GM12864 (cell line): ENCODE measurements at regions not wholly inside any gene's neighbourhood (a gene's known extent, or its start where the extent isn't known, plus 50 kb on each side); places are given as distances from the start of the nearest gene placed in this dataset.

Experiments
- DNase-seq: peaks from one replicate; pipeline ENCODE4 v3.0.0-alpha.2; 2011; ENCODE audit warnings: low read depth
- H3K4me3 ChIP-seq: 2 replicates; pipeline ENCODE4 v1.5.1; 2011; ENCODE audit warnings: mild to moderate bottlenecking, low read depth, low read length, control low read depth
- TF ChIP-seq, protein P1 (sequence below): IDR thresholded peaks from 2 replicates; pipeline ENCODE4 v1.5.1; 2011; ENCODE audit warnings: low read depth, mild to moderate bottlenecking, moderate library complexity, low read length, control low read depth, inconsistent platforms; ENCODE audit errors: missing control alignments

DNA sequence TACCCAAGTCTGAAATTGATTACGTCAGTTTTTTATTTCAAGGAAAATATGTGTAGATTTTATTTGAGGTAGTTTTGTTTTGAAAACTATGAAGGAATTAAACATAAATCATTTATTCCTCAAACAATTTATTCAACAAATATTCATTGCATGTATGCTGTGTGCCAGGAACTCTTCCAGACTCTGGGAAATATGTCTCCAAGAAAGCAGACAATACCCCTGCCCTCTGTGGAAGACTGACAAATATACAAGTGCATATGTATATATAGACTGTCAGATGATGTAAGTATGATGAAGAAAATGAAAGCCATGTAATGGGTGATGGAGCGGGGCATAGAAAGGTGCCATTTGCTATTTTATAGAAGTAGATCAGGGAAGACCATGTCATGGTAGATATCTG is 889.5 kb downstream of the USP25 start:
- TF ChIP-seq, protein P1, sequence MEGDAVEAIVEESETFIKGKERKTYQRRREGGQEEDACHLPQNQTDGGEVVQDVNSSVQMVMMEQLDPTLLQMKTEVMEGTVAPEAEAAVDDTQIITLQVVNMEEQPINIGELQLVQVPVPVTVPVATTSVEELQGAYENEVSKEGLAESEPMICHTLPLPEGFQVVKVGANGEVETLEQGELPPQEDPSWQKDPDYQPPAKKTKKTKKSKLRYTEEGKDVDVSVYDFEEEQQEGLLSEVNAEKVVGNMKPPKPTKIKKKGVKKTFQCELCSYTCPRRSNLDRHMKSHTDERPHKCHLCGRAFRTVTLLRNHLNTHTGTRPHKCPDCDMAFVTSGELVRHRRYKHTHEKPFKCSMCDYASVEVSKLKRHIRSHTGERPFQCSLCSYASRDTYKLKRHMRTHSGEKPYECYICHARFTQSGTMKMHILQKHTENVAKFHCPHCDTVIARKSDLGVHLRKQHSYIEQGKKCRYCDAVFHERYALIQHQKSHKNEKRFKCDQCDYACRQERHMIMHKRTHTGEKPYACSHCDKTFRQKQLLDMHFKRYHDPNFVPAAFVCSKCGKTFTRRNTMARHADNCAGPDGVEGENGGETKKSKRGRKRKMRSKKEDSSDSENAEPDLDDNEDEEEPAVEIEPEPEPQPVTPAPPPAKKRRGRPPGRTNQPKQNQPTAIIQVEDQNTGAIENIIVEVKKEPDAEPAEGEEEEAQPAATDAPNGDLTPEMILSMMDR: no peak
- DNase-seq: no peak
- H3K4me3 ChIP-seq: no peak overlapping the region

DNA sequence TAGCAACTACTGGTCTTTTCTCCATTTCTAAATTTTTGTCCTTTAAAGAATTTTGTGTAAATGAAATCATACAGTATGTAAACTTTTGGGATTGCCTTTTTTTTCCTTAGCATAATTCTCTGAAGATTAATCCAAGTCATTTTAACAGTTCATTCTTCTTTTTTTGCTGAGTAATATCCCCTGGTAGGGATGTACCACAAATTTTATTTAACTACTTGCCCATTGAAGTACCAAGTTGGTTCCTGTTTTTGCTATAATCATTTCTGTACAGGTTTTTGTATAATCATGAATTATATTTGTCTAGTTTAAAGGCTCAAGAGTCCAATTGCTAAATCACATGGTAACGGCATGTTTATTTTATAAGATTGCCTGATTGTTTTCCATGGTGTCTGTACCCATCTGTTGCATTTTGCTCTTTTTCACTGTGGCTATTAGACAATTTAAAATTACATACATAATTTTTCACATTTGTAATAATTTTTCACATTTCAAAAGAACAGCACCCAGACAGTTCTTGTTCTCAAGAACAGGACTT is 891.1 kb downstream of the USP25 start:
- TF ChIP-seq, protein P1: no peak
- H3K4me3 ChIP-seq: no peak overlapping the region
- no peak for DNase-seq

DNA sequence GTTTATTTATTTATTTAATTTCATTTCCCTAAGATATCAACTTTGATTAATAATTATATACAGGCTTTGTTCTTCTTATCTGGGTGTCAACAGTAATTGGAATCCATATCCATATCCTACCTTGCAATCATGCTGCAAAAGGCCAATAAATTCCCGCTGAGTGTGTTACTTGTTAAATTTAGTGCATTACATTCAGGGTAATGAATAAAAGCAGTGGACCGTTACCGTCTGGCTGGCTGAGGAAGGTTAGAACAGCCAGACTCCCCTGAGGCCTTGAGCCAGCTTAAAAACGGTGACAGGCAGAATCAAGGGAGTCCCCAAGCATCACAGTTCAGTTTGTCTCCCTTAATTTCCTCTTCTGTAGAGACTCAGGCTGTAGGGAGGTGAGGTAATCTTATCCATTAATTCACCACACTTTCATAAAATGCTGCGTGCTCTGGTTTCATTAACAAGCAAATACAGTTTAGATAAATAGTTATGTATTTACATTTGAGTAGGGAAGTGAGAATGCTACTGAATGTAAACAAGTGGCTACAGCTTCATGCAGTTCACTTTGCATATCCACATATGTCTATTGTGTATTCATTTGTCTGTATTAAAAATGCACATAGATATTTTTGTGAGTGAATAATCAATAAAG is 888.2 kb upstream of the CXADR start:
- TF ChIP-seq, protein P1: no peak
- no peak overlapping the region for H3K4me3 ChIP-seq
- DNase-seq: no peak

DNA sequence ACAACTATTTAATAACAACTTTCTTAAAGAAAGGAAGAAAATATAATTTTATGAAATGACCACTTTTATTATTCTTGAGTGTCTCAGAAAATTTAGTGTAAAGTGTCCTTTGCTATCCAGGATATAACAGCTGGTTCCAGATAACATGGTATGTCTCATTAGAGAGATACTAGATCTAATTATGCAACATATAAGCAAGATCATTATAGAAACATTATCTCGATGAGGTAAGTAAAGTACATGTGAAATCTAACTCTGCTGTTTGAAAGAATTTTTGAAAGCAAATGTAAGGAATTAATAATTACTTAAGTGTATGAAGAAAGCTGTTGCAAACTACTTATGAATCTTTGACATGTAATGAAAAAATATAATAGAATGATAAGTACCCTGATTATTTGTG is 887.4 kb upstream of the CXADR start:
- no peak for DNase-seq
- no peak overlapping the region for H3K4me3 ChIP-seq
- TF ChIP-seq, protein P1: no peak

DNA sequence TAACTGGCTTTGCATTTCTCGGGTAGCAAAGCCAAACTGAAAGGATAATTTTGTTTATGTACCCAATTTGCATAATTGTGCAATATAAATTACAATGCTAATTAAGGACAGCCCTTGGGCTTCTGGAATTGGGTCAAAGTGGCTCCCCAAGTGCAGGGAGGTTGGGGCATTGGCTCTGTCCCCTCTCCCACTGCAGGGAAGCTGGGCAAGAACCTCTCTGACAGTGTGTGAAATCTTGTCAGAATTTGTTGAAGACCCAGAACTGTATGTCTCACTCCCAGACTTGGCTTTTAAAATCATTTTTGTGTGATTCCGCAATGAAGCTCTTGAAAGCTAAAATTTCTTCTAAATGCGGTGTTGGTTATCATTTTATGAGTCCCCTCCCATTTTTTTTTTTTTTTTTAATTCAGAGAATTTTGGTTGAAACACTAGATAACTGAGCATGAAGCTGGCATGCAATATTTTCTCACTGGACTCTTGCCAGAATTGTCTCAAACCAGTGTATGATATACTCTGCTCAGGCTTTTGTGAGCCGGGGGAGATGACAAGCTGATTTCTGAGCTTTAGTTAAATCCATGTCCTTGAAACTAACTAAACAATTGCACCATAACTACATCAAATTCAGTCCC is 878.9 kb upstream of the CXADR start:
- no peak for DNase-seq

DNA sequence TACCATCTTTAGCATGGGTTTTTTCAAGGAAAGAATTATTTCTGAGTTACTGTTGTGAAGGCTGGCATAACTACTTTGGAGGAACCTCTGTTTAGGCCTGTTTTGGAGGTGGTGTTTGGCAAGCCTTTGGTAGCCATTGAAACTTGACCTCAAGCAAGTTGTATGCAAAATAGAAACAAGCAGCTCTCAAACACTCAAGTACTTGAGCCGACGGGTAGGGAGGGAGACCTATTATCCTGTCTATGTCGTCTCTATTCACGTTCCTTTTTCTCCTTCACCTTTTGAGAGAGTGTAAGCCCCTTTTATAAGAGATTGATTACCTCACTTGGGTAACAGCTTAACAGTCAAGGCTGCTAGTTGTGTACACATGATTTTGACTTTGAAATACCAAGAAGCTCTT is 878.3 kb upstream of the CXADR start:
- TF ChIP-seq, protein P1: no peak
- no peak for DNase-seq
- no peak overlapping the region for H3K4me3 ChIP-seq

More for the DNA sequence above, 878.9 kb upstream of the CXADR start:
- TF ChIP-seq, protein P1: no peak
- H3K4me3 ChIP-seq: no peak overlapping the region
